ENCODE measurements at regions not wholly inside any gene's neighbourhood (a gene's known extent, or its start where the extent isn't known, plus 50 kb on each side); places are given as distances from the start of the nearest gene placed in this dataset.
"Not testable (repeated sequence)": the region's sequence is repeated elsewhere in the genome, so short reads cannot be mapped to it uniquely, and the experiment has no call there.

DNA sequence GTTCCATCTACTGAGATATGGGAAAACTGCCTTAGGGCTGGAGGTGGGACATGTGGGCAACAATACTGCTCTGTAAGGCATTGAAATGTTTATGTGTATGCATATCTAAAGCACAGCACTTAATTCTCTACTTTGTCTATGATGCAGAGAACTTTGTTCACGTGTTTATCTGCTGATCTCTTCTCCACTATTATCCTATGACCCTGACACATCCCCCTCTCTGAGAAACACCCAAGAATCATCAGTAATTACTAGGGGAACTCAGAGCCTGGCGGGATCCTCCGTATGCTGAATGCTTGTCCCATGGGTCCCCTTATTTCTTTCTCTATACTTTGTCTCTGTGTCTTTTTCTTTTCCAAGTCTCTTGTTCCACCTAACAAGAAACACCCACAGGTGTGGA, 63.8 kb downstream of the OR4A15 start:
- not testable (repeated sequence) for FAIRE-seq; DNase-seq (ENCODE audit: insufficient read length, low spot score)

- FAIRE-seq (no peak), DNase-seq (ENCODE audit: insufficient read length, low spot score) (no peak)
Observed at GRCh38 chr11:55457641-55458040, 89.9 kb downstream of the OR4A15 start.

DNA sequence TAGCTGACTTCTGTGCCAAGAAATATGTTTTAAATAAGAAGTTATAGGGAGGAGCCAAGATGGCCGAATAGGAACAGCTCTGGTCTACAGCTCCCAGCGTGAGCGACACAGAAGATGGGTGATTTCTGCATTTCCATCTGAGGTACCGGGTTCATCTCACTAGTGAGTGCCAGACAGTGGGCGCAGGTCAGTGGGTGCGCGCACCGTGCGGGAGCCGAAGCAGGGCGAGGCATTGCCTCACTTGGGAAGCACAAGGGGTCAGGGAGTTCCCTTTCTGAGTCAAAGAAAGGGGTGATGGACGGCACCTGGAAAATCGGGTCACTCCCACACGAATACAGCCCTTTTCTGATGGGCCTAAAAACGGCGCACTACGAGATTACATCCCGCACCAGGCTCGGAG, 92.1 kb downstream of the OR4A15 start:
- DNase-seq (ENCODE audit: insufficient read length, low spot score) = not testable (repeated sequence)
- FAIRE-seq = peak; percentile 92

GRCh38 chr11:55474321-55474720, 79.9 kb upstream of the OR4C15 start:
- FAIRE-seq (no peak), DNase-seq (ENCODE audit: insufficient read length, low spot score) (no peak)

- FAIRE-seq = no peak
- no peak for DNase-seq (ENCODE audit: insufficient read length, low spot score)
Observed at GRCh38 chr11:55481416-55481815, 72.9 kb upstream of the OR4C15 start.

DNA sequence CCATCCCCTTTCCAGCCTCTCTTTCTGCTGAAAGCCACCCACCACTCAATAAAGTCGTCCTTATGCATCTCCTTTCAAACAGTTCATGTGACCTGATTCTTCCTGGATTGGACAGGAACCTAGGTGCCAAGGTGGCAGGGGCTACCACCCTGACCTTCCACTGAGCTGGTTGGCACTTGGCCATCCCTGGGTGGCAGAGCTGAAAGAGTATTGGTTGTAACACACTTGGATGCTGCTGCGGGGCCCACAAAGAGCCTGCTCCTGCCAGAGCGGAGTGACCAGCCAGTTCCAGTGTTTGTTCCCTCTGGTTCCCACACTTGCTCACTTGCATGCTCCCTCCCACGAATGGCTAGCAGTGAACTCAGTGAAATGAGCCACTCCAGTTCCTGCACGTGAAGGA, 57.2 kb upstream of the OR4C15 start:
- no peak for FAIRE-seq
- no peak for DNase-seq (ENCODE audit: insufficient read length, low spot score)

GRCh38 chr11:55501014-55501413, 53.3 kb upstream of the OR4C15 start:
- FAIRE-seq (no peak), DNase-seq (ENCODE audit: insufficient read length, low spot score) (no peak)

DNA sequence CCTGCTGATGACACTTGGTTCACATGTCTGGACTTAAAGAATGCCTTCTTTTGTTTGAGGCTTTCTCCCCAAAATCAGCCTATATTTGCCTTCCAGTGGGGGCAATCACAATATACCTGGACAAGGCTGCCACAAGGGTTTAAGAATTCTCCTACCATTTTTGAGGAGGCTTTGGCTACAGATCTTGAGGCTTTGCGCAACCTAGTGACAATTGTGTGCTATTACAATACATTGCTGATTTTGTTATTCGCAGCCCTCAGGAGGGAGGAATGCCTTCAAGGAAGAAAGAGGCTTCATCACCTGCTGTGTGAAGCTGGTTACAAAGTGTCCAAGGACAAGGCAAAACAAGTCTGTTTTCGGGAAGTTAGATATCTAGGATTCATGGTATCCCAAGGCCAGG, 50.8 kb upstream of the OR4C15 start:
- DNase-seq (ENCODE audit: insufficient read length, low spot score) (no peak), FAIRE-seq (no peak)

Measured in HTR-8/SVneo (cell line).